Thyroid gland (tissue), 4 donors: ENCODE measurements at regions not wholly inside any gene's neighbourhood (a gene's known extent, or its start where the extent isn't known, plus 50 kb on each side); places are given as distances from the start of the nearest gene placed in this dataset.

Source experiments
- POLR2A ChIP-seq, 2 donors: fragments of 450-650 bp; IDR thresholded peaks; one replicate each; pipeline ENCODE4 v1.6.1; 2017; ENCODE audit warnings: antibody characterized with exemption in 2 of 2, mild to moderate bottlenecking in 2 of 2, moderate library complexity in 1 of 2
- TF ChIP-seq, protein P1 (sequence below), 6 experiments: fragments of 200-600 bp in 3 of 6; fragments of 450-650 bp in 3 of 6; sonication (generic) in 3 of 6; IDR thresholded peaks; one replicate each; pipeline ENCODE4 v1.5.1; 2016 to 2019; ENCODE audit warnings: antibody characterized with exemption in 6 of 6, mild to moderate bottlenecking in 2 of 6, inconsistent platforms in 1 of 6, moderate library complexity in 1 of 6

DNA sequence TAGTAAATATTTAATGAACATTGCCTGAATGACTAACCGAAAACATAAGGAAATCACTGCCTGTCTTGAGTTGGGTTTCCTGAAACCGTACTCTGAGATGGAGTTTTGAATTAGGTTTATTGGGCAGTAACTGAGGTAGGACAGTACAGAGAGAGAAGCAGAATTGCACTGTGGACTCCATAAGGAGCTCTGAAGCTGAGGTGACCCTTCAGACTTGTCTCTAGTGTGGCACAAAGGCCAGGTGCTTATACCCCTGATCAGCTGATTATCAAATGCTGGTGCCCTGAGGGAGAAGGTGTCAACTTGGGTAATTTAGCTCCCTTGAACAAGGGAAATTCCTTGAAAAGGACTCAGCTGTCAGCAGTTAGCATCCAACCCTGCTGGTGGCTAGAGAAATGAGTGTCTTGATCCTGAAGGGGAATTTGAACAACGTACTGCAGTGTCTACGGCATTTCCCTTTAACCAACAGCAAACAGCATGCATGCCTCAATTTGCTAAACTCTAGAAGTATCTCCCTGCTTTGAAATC is 135.0 kb upstream of the SMARCA2 start:
- no peak for TF ChIP-seq POLR2A (IDR thresholded peaks at IDR 0.05)
- TF ChIP-seq, protein P1, sequence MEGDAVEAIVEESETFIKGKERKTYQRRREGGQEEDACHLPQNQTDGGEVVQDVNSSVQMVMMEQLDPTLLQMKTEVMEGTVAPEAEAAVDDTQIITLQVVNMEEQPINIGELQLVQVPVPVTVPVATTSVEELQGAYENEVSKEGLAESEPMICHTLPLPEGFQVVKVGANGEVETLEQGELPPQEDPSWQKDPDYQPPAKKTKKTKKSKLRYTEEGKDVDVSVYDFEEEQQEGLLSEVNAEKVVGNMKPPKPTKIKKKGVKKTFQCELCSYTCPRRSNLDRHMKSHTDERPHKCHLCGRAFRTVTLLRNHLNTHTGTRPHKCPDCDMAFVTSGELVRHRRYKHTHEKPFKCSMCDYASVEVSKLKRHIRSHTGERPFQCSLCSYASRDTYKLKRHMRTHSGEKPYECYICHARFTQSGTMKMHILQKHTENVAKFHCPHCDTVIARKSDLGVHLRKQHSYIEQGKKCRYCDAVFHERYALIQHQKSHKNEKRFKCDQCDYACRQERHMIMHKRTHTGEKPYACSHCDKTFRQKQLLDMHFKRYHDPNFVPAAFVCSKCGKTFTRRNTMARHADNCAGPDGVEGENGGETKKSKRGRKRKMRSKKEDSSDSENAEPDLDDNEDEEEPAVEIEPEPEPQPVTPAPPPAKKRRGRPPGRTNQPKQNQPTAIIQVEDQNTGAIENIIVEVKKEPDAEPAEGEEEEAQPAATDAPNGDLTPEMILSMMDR (IDR thresholded peaks at IDR 0.05) = no peak
